ENCODE measurements at regions not wholly inside any gene's neighbourhood (a gene's known extent, or its start where the extent isn't known, plus 50 kb on each side); places are given as distances from the start of the nearest gene placed in this dataset.

DNA sequence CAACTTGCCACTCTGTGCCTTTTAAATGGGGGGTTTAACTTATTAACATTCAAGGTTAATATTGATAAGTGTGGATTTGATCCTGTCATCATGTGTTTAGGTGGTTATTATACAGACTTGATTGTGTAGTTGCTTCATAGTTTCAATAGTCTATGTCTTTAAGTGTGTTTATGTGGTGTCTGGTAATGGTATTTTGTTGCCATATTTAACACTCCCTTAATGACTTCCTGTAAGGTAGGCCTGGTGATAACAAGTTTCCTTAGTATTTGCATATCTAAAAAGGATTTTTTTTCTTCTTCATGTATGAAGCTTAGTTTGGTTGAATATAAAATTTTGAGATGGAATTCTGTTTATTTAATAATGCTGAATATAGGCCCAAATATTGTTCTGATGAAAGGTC is 506.0 kb upstream of the ZNF462 start:
- TF ChIP-seq EP300 (IDR thresholded peaks at IDR 0.05) (no peak), POLR2A (IDR thresholded peaks at IDR 0.05) (no peak)
